ENCODE measurements at regions not wholly inside any gene's neighbourhood (a gene's known extent, or its start where the extent isn't known, plus 50 kb on each side); places are given as distances from the start of the nearest gene placed in this dataset.

DNA sequence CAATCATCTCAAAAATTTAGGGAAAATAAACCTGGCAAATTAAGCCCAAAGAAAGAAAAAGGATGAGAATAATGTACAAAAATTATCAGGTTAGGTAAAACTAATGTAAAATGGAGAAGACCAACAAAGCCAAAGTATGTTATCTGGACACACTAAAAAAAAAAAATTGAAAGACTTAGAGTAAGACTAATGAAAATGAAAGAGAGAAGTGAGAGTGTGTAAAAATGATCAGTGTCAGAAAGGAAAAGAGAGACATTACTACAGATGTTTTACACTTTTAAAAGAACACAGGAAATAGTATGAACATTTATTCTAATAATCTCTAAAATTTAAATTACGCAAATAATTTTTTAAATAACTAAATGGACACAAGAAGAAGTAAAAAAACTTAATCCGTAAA lies 573.3 kb upstream of the NR2F2 start (continued):
- TF ChIP-seq, protein P1, sequence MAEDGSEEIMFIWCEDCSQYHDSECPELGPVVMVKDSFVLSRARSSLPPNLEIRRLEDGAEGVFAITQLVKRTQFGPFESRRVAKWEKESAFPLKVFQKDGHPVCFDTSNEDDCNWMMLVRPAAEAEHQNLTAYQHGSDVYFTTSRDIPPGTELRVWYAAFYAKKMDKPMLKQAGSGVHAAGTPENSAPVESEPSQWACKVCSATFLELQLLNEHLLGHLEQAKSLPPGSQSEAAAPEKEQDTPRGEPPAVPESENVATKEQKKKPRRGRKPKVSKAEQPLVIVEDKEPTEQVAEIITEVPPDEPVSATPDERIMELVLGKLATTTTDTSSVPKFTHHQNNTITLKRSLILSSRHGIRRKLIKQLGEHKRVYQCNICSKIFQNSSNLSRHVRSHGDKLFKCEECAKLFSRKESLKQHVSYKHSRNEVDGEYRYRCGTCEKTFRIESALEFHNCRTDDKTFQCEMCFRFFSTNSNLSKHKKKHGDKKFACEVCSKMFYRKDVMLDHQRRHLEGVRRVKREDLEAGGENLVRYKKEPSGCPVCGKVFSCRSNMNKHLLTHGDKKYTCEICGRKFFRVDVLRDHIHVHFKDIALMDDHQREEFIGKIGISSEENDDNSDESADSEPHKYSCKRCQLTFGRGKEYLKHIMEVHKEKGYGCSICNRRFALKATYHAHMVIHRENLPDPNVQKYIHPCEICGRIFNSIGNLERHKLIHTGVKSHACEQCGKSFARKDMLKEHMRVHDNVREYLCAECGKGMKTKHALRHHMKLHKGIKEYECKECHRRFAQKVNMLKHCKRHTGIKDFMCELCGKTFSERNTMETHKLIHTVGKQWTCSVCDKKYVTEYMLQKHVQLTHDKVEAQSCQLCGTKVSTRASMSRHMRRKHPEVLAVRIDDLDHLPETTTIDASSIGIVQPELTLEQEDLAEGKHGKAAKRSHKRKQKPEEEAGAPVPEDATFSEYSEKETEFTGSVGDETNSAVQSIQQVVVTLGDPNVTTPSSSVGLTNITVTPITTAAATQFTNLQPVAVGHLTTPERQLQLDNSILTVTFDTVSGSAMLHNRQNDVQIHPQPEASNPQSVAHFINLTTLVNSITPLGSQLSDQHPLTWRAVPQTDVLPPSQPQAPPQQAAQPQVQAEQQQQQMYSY (CRISPR knock-in tag; IDR thresholded peaks at IDR 0.05), result no peak
- TF ChIP-seq CREM (CRISPR knock-in tag; IDR thresholded peaks at IDR 0.05) (no peak), CTCF (IDR thresholded peaks at IDR 0.05) (no peak), OVOL2 (CRISPR knock-in tag; IDR thresholded peaks at IDR 0.05; ENCODE audit: borderline replicate concordance) (no peak)

- Mint-ChIP-seq H3K36me3 (no peaks in the 10 kb centered on the region), H3K9me3 (no peaks in the 10 kb centered on the region), H3K27ac (no peak overlapping the region), H3K4me1 (peaks cover 8% of the 10 kb centered on the region), H3K27me3 (ENCODE audit: low read depth) (peaks cover 7% of the 10 kb centered on the region; the same call in 1 of the 2 replicates), H3K4me3 (no peak overlapping the region)
- CTCF ChIA-PET, result no interaction called here
- ATAC-seq, result no peak
- POLR2A ChIA-PET, result no interaction called here
- TF ChIP-seq, protein P2, sequence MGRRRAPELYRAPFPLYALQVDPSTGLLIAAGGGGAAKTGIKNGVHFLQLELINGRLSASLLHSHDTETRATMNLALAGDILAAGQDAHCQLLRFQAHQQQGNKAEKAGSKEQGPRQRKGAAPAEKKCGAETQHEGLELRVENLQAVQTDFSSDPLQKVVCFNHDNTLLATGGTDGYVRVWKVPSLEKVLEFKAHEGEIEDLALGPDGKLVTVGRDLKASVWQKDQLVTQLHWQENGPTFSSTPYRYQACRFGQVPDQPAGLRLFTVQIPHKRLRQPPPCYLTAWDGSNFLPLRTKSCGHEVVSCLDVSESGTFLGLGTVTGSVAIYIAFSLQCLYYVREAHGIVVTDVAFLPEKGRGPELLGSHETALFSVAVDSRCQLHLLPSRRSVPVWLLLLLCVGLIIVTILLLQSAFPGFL (CRISPR knock-in tag; IDR thresholded peaks at IDR 0.05; ENCODE audit: borderline replicate concordance), result no peak
- no peak for DNase-seq (ENCODE audit: low spot score)
Observed at GRCh38 chr15:95758451-95758850, 572.0 kb upstream of the NR2F2 start.

- Mint-ChIP-seq H3K36me3 (no peaks in the 10 kb centered on the region), H3K27ac (no peak overlapping the region), H3K4me1 (peaks cover 8% of the 10 kb centered on the region), H3K9me3 (no peaks in the 10 kb centered on the region), H3K4me3 (no peak overlapping the region), H3K27me3 (ENCODE audit: low read depth) (peaks cover 7% of the 10 kb centered on the region; the same call in 1 of the 2 replicates)
- ChIA-PET CTCF (no interaction called here), POLR2A (no interaction called here)
- no peak for TF ChIP-seq GTF2I (CRISPR knock-in tag; conservative IDR thresholded peaks at IDR 0.05)
- TF ChIP-seq, protein P3, sequence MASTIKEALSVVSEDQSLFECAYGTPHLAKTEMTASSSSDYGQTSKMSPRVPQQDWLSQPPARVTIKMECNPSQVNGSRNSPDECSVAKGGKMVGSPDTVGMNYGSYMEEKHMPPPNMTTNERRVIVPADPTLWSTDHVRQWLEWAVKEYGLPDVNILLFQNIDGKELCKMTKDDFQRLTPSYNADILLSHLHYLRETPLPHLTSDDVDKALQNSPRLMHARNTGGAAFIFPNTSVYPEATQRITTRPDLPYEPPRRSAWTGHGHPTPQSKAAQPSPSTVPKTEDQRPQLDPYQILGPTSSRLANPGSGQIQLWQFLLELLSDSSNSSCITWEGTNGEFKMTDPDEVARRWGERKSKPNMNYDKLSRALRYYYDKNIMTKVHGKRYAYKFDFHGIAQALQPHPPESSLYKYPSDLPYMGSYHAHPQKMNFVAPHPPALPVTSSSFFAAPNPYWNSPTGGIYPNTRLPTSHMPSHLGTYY (CRISPR knock-in tag; IDR thresholded peaks at IDR 0.05), result no peak
- TF ChIP-seq, protein P4, sequence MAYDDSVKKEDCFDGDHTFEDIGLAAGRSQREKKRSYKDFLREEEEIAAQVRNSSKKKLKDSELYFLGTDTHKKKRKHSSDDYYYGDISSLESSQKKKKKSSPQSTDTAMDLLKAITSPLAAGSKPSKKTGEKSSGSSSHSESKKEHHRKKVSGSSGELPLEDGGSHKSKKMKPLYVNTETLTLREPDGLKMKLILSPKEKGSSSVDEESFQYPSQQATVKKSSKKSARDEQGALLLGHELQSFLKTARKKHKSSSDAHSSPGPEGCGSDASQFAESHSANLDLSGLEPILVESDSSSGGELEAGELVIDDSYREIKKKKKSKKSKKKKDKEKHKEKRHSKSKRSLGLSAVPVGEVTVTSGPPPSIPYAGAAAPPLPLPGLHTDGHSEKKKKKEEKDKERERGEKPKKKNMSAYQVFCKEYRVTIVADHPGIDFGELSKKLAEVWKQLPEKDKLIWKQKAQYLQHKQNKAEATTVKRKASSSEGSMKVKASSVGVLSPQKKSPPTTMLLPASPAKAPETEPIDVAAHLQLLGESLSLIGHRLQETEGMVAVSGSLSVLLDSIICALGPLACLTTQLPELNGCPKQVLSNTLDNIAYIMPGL (CRISPR knock-in tag; IDR thresholded peaks at IDR 0.05), result no peak
- TF ChIP-seq, protein P5, sequence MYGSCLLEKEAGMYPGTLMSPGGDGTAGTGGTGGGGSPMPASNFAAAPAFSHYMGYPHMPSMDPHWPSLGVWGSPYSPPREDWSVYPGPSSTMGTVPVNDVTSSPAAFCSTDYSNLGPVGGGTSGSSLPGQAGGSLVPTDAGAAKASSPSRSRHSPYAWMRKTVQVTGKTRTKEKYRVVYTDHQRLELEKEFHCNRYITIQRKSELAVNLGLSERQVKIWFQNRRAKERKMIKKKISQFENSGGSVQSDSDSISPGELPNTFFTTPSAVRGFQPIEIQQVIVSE (CRISPR knock-in tag; IDR thresholded peaks at IDR 0.05; ENCODE audit: borderline replicate concordance), result no peak
- no peak for TF ChIP-seq ETV6 (CRISPR knock-in tag; IDR thresholded peaks at IDR 0.05)
- TF ChIP-seq, protein P6, sequence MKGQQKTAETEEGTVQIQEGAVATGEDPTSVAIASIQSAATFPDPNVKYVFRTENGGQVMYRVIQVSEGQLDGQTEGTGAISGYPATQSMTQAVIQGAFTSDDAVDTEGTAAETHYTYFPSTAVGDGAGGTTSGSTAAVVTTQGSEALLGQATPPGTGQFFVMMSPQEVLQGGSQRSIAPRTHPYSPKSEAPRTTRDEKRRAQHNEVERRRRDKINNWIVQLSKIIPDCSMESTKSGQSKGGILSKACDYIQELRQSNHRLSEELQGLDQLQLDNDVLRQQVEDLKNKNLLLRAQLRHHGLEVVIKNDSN (CRISPR knock-in tag; IDR thresholded peaks at IDR 0.05), result no peak
- no peak for TF ChIP-seq NR1H2 (CRISPR knock-in tag; IDR thresholded peaks at IDR 0.05)
- TF ChIP-seq E2F5 (CRISPR knock-in tag; IDR thresholded peaks at IDR 0.05), result no peak
- TF ChIP-seq, protein P7, sequence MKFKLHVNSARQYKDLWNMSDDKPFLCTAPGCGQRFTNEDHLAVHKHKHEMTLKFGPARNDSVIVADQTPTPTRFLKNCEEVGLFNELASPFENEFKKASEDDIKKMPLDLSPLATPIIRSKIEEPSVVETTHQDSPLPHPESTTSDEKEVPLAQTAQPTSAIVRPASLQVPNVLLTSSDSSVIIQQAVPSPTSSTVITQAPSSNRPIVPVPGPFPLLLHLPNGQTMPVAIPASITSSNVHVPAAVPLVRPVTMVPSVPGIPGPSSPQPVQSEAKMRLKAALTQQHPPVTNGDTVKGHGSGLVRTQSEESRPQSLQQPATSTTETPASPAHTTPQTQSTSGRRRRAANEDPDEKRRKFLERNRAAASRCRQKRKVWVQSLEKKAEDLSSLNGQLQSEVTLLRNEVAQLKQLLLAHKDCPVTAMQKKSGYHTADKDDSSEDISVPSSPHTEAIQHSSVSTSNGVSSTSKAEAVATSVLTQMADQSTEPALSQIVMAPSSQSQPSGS (CRISPR knock-in tag; IDR thresholded peaks at IDR 0.05; ENCODE audit: borderline replicate concordance, low read depth), result no peak
- TF ChIP-seq ZBTB21 (CRISPR knock-in tag; IDR thresholded peaks at IDR 0.05; ENCODE audit: borderline replicate concordance), result no peak
- ATAC-seq (no peak), DNase-seq (ENCODE audit: low spot score) (no peak)
Observed at GRCh38 chr15:95758851-95759250, 571.6 kb upstream of the NR2F2 start.
